OCI-LY7 (cell line): ENCODE measurements at regions not wholly inside any gene's neighbourhood (a gene's known extent, or its start where the extent isn't known, plus 50 kb on each side); places are given as distances from the start of the nearest gene placed in this dataset.

Experiments used
- CTCF ChIP-seq: fragments of 200-600 bp; sonication (generic); conservative IDR thresholded peaks from 2 replicates; pipeline ENCODE4 v1.5.1; 2014; ENCODE audit warnings: mild to moderate bottlenecking, antibody characterized with exemption, low read length, moderate library complexity, mixed read lengths
- EZH2phosphoT487 ChIP-seq: fragments of 200-600 bp; sonication (generic); IDR thresholded peaks from 2 replicates; pipeline ENCODE4 v1.6.1; 2018; ENCODE audit warnings: low read depth, borderline replicate concordance, mild to moderate bottlenecking, mixed run types, antibody characterized with exemption, low read length, moderate library complexity, mixed read lengths

GRCh38 chr3:102757950-102758349 is 323.1 kb downstream of the ZPLD1 start:
- no peak for TF ChIP-seq CTCF
- no peak for TF ChIP-seq EZH2phosphoT487
